ENCODE measurements at regions not wholly inside any gene's neighbourhood (a gene's known extent, or its start where the extent isn't known, plus 50 kb on each side); places are given as distances from the start of the nearest gene placed in this dataset.
"Not testable (repeated sequence)": the region's sequence is repeated elsewhere in the genome, so short reads cannot be mapped to it uniquely, and the experiment has no call there.

- DNase-seq (ENCODE audit: low spot score): no peak
Observed at GRCh38 chr11:129637473-129637872, 178.2 kb upstream of the TMEM45B start.

GRCh38 chr11:129637983-129638776, 177.5 kb upstream of the TMEM45B start:
- DNase-seq (ENCODE audit: low spot score): no peak

GRCh38 chr11:129639300-129639699, 176.3 kb upstream of the TMEM45B start:
- peak; percentile 50 for DNase-seq (ENCODE audit: low spot score)

GRCh38 chr11:129640671-129641070, 175.0 kb upstream of the TMEM45B start:
- DNase-seq (ENCODE audit: low spot score): no peak

- DNase-seq (ENCODE audit: low spot score): no peak
Observed at GRCh38 chr11:129643031-129643721, 172.5 kb upstream of the TMEM45B start.

- DNase-seq (ENCODE audit: low spot score): no peak
Observed at GRCh38 chr11:129644326-129644725, 171.3 kb upstream of the TMEM45B start.

GRCh38 chr11:129645943-129646342, 169.7 kb upstream of the TMEM45B start:
- DNase-seq (ENCODE audit: low spot score): no peak

- not testable (repeated sequence) for DNase-seq (ENCODE audit: low spot score)
Observed at GRCh38 chr11:129650044-129650443, 165.6 kb upstream of the TMEM45B start.

- no peak for DNase-seq (ENCODE audit: low spot score)
Observed at GRCh38 chr11:129652835-129653234, 162.8 kb upstream of the TMEM45B start.

- DNase-seq (ENCODE audit: low spot score): no peak
Observed at GRCh38 chr11:129655247-129655832, 160.3 kb upstream of the TMEM45B start.

- no peak for DNase-seq (ENCODE audit: low spot score)
Observed at GRCh38 chr11:129657866-129658525, 157.7 kb upstream of the TMEM45B start.

GRCh38 chr11:129658526-129658867, 157.2 kb upstream of the TMEM45B start:
- DNase-seq (ENCODE audit: low spot score): no peak

GRCh38 chr11:129680907-129681306, 134.7 kb upstream of the TMEM45B start:
- no peak for DNase-seq (ENCODE audit: low spot score)

- DNase-seq (ENCODE audit: low spot score): no peak
Observed at GRCh38 chr11:129681344-129682114, 134.1 kb upstream of the TMEM45B start.

- no peak for DNase-seq (ENCODE audit: low spot score)
Observed at GRCh38 chr11:129686269-129686668, 129.4 kb upstream of the TMEM45B start.

- no peak for DNase-seq (ENCODE audit: low spot score)
Observed at GRCh38 chr11:129691142-129691541, 124.5 kb upstream of the TMEM45B start.

GRCh38 chr11:129694538-129694937, 121.1 kb upstream of the TMEM45B start:
- no peak for DNase-seq (ENCODE audit: low spot score)

- no peak for DNase-seq (ENCODE audit: low spot score)
Observed at GRCh38 chr11:129694966-129695365, 120.7 kb upstream of the TMEM45B start.

GRCh38 chr11:129695571-129696308, 119.9 kb upstream of the TMEM45B start:
- DNase-seq (ENCODE audit: low spot score): no peak

- no peak for DNase-seq (ENCODE audit: low spot score)
Observed at GRCh38 chr11:129696309-129696989, 119.2 kb upstream of the TMEM45B start.

GRCh38 chr11:129698212-129698611, 117.4 kb upstream of the TMEM45B start:
- DNase-seq (ENCODE audit: low spot score): no peak

All from hepatic stellate cell (primary cell).